ENCODE measurements at regions not wholly inside any gene's neighbourhood (a gene's known extent, or its start where the extent isn't known, plus 50 kb on each side); places are given as distances from the start of the nearest gene placed in this dataset.

DNA sequence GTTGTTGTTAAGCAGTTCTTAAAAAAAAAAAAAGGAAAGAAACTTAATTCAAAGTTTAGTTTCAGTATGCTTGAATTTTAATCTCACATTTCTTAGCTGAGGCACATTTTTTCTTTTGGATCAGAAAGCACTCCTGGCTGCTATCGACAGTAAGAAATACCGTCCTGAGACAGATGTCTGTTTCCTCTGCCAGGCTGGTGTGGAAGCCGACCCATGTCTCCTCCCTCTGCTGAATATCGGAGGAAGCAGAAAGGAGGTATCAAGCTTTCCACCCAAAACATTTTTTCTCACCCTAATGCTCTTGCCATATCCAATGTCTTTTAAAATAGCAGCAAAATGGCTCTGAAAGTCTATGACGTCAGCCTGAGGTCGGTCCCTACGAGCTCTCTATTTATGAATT lies 208.1 kb downstream of the TLE4 start:
- no peaks in the 10 kb centered on the region for H3K9me3 Mint-ChIP-seq
- POLR2A ChIA-PET, result no interaction called here
- H3K4me3 Mint-ChIP-seq, result no peak overlapping the region
- no peaks in the 10 kb centered on the region for H3K36me3 Mint-ChIP-seq (ENCODE audit: low read depth)
- no peak overlapping the region for H3K27ac Mint-ChIP-seq
- H3K27me3 Mint-ChIP-seq, result peaks cover 2% of the 10 kb centered on the region
- no peak for DNase-seq
- intact Hi-C loops (cut with micrococcal nuclease), result no loop called here
- ATAC-seq (ENCODE audit: low read depth), result no peak
- H3K4me1 Mint-ChIP-seq, result no peaks in the 10 kb centered on the region
- TF ChIP-seq CTCF (IDR thresholded peaks at IDR 0.05), result no peak
- CTCF ChIA-PET, result no interaction called here

DNA sequence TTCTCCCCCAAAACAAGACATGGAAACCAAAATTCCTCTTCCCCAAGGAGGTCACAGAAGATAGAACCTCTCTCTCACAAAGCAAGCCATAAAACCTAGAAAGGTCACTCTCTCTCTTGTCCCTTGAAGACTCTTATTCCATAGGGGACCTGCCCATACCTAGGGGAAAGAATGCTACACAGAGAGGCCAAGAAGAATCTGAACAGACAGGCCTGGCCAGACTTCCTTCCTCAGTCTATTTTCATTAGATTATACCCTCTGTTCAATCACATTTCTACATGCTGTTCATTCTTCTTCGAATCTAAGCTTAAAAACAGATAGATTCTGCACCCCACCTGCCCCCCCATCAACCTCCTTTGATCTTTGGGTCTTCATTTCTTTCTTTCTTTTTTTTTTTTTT lies 206.8 kb downstream of the TLE4 start:
- Mint-ChIP-seq H3K4me1 (no peaks in the 10 kb centered on the region), H3K36me3 (ENCODE audit: low read depth) (no peaks in the 10 kb centered on the region), H3K4me3 (no peak overlapping the region), H3K27ac (no peak overlapping the region), H3K27me3 (no peaks in the 10 kb centered on the region), H3K9me3 (no peaks in the 10 kb centered on the region)
- no peak for TF ChIP-seq CTCF (IDR thresholded peaks at IDR 0.05)
- POLR2A ChIA-PET, result no interaction called here
- DNase-seq, result no peak
- no peak for ATAC-seq (ENCODE audit: low read depth)
- intact Hi-C loops (cut with micrococcal nuclease), result no loop called here
- CTCF ChIA-PET, result no interaction called here

- no peak for TF ChIP-seq CTCF (IDR thresholded peaks at IDR 0.05)
Observed at GRCh38 chr9:79776581-79776980, 204.8 kb downstream of the TLE4 start.

More at GRCh38 chr9:79776581-79776980, 204.8 kb downstream of the TLE4 start:
- intact Hi-C loops (cut with micrococcal nuclease), result no loop called here
- no peak overlapping the region for H3K4me3 Mint-ChIP-seq
- ChIA-PET POLR2A (no interaction called here), CTCF (no interaction called here)
- H3K4me1 Mint-ChIP-seq, result no peaks in the 10 kb centered on the region
- no peaks in the 10 kb centered on the region for H3K27me3 Mint-ChIP-seq
- ATAC-seq (ENCODE audit: low read depth) (no peak), DNase-seq (no peak)
- H3K9me3 Mint-ChIP-seq, result no peaks in the 10 kb centered on the region
- no peaks in the 10 kb centered on the region for H3K36me3 Mint-ChIP-seq (ENCODE audit: low read depth)
- H3K27ac Mint-ChIP-seq, result no peak overlapping the region

Measured in activated B cell treated with CpG ODN at 0.5 μM for 24 hours (primary cell).